ENCODE measurements at regions not wholly inside any gene's neighbourhood (a gene's known extent, or its start where the extent isn't known, plus 50 kb on each side); places are given as distances from the start of the nearest gene placed in this dataset.
A peak's percentile ranks its signal among the peaks of the same experiment; 100 is the strongest.

- Histone ChIP-seq H3K4me3 (no peak overlapping the region), H3K4me1 (peaks cover 9% of the 10 kb centered on the region; the same call in 1 of the 2 replicates), H3K36me3 (no peaks in the 10 kb centered on the region), H3K27ac (peak overlapping the region; percentile 14; the same call in 1 of the 2 replicates), H3K27me3 (no peaks in the 10 kb centered on the region), H3K9me3 (replicated peaks) (peaks cover 23% of the 10 kb centered on the region)
- peak; percentile 80 to 83 for DNase-seq
Measured at GRCh38 chr15:75145027-75145841, 56.4 kb upstream of the C15orf39 start.

DNA sequence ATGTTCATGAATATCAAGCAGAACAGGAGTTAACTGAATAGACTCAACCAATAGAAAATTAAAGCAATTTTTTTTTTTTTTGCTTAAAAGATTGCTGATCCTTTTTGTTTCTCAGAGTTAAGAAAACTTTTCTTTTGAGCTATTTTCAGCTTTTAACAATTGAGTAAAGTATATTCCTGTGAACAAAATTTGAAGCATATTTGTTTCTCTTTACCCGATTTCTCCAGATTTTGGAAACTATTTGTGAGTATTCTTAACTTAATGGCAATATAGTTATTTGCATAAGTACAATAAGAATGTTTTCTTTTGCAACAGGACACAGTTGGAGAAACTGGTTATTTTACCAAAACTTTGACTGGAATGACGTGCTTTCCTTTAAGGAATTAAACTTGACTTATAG is 53.4 kb upstream of the C15orf39 start:
- Histone ChIP-seq H3K27ac (no peak overlapping the region), H3K27me3 (no peaks in the 10 kb centered on the region), H3K4me3 (no peak overlapping the region), H3K36me3 (no peaks in the 10 kb centered on the region), H3K9me3 (replicated peaks) (peaks cover 14% of the 10 kb centered on the region; the same call in 1 of the 2 replicates), H3K4me1 (peaks cover 16% of the 10 kb centered on the region)
- DNase-seq, result no peak

- Histone ChIP-seq H3K9me3 (replicated peaks) (peaks cover 8% of the 10 kb centered on the region; the same call in 1 of the 2 replicates), H3K4me3 (no peak overlapping the region), H3K4me1 (peaks cover 16% of the 10 kb centered on the region), H3K36me3 (no peaks in the 10 kb centered on the region), H3K27me3 (no peaks in the 10 kb centered on the region), H3K27ac (no peak overlapping the region)
- peak; percentile 42 to 53 for DNase-seq
Measured at GRCh38 chr15:75149867-75150709, 51.6 kb upstream of the C15orf39 start.

- peak; percentile 26 to 50 for DNase-seq
- H3K9me3 ChIP-seq (replicated peaks), result peaks cover 8% of the 10 kb centered on the region; the same call in 1 of the 2 replicates
- H3K36me3 ChIP-seq, result no peaks in the 10 kb centered on the region
- H3K27me3 ChIP-seq, result no peaks in the 10 kb centered on the region
- no peak overlapping the region for H3K27ac ChIP-seq
- no peak overlapping the region for H3K4me3 ChIP-seq
- peaks cover 12% of the 10 kb centered on the region for H3K4me1 ChIP-seq
Measured at GRCh38 chr15:75151214-75152128, 50.2 kb upstream of the C15orf39 start.

Measured in SJCRH30 (cell line).